Small intestine (tissue), 7 donors: ENCODE measurements at regions not wholly inside any gene's neighbourhood (a gene's known extent, or its start where the extent isn't known, plus 50 kb on each side); places are given as distances from the start of the nearest gene placed in this dataset.

Source experiments
- DNase-seq, 2 donors: peaks; one replicate each; pipeline versions ENCODE4 v3.0.0 to v3.0.0-alpha.2; 2013
- FAIRE-seq: peaks from 2 replicates; lab custom pipeline; 2012; peaks lifted over from hg19 to GRCh38; lab: Jason Lieb, UNC
- H3K27ac ChIP-seq, 3 donors: one replicate each; pipeline ENCODE4 v1.5.1; 2013; ENCODE audit warnings: low read length in 2 of 3, mild to moderate bottlenecking in 2 of 3, control low read depth in 1 of 3, inconsistent platforms in 1 of 3, low read depth in 1 of 3, moderate library complexity in 1 of 3
- H3K27me3 ChIP-seq, 3 donors: one replicate each; pipeline ENCODE4 v1.6.1; 2013; ENCODE audit warnings: low read length in 3 of 3, inconsistent platforms in 1 of 3; ENCODE audit not compliant: control insufficient read depth in 3 of 3, insufficient read depth in 3 of 3
- H3K36me3 ChIP-seq, 3 donors: one replicate each; pipeline ENCODE4 v1.6.1; 2013; ENCODE audit warnings: low read length in 3 of 3, inconsistent platforms in 1 of 3, low read depth in 1 of 3, mild to moderate bottlenecking in 1 of 3, moderate library complexity in 1 of 3; ENCODE audit not compliant: control insufficient read depth in 3 of 3, insufficient read depth in 2 of 3
- H3K4me1 ChIP-seq, 3 donors: one replicate each; pipeline ENCODE4 v1.6.1; 2013; ENCODE audit warnings: low read length in 2 of 3, inconsistent platforms in 1 of 3, low read depth in 1 of 3, mild to moderate bottlenecking in 1 of 3, moderate library complexity in 1 of 3; ENCODE audit not compliant: control insufficient read depth in 3 of 3, insufficient read depth in 2 of 3
- H3K4me3 ChIP-seq, 3 donors: one replicate each; pipeline ENCODE4 v1.5.1; 2013; ENCODE audit warnings: low read length in 3 of 3, control low read depth in 1 of 3, inconsistent platforms in 1 of 3, low read depth in 1 of 3, mild to moderate bottlenecking in 1 of 3, moderate library complexity in 1 of 3
- H3K9me3 ChIP-seq, 2 donors: one replicate each; pipeline ENCODE4 v1.6.1; 2013; ENCODE audit warnings: low read depth in 1 of 2, low read length in 1 of 2; ENCODE audit not compliant: control insufficient read depth in 2 of 2, insufficient read depth in 1 of 2
- WGBS, 3 donors: extraction: QIAGEN DNeasy Blood & Tissue Kit; methylation state at CpG; one replicate each; pipeline ENCODE4 v1.1.7; 2013; 5-methylcytosine and 5-hydroxymethylcytosine counted together
- donor health status: healthy with polysubstance abuse.
- donor health status: control.
- donor health status: control.
- donor health status: Bipolar disorder and iron deficiency.
- donor health status: healthy.

DNA sequence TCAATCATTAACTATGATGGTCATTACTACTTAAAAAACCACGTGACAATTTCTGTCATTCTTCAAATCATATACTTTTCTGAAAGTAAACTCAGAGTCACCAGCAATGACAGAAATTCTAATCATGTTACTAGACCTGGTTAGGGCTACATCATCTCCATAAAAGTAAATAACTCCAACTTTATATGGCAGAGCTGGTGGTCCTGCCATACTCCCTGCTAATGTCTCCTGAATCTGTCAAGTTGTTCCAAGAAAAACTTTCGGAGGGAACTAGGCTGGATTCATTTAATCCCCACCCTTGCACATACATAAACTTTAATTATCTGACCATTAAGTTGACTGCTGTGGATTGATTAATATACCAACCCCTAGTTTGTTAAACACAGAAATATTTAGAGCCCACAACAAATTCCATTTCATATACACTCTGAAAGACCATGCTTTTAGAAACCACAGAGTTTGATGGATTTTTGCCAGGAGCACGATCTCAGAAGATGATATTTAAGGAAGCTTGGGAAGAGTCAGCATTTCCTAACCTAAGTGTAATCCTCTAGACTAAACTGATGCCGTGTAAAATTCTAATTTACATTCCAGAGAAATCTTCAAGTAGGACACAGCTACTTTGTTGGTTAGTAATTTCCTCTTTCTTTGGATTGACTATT lies 577.0 kb downstream of the FAT4 start:
- Histone ChIP-seq H3K27me3 (no peaks in the 10 kb centered on the region), H3K4me1 (no peaks in the 10 kb centered on the region), H3K4me3 (no peak overlapping the region), H3K27ac (no peak overlapping the region), H3K9me3 (no peaks in the 10 kb centered on the region), H3K36me3 (no peaks in the 10 kb centered on the region)
- WGBS, 3 donors = 46 to 51% (median 50%) methylated on average over 4 of the region's 4 CpGs
- DNase-seq (peak; percentile 0 to 25), FAIRE-seq (no peak)

DNA sequence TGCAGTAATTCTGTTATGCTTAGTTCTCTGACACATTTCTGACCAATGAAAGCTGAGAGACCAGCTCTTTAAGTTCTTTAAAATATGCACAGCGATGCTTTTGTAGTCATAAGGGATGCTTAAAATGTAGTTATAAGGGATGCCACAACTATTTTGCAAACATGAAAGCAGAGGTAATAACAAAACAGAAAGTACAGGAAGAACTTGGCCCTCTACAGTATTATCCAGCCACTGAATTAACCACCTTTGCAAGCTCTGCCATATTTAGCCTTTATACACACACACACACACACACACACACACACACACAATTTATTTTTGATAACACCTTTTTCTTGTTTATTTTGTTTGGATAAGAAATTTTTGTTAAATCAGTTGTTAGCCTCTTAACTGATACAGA lies 590.0 kb downstream of the FAT4 start:
- FAIRE-seq (no peak), DNase-seq (no peak)
- H3K27ac ChIP-seq = no peak overlapping the region
- no peaks in the 10 kb centered on the region for H3K9me3 ChIP-seq
- WGBS, 3 donors = 71 to 81% (median 77%) methylated on average over 1 of the region's 1 CpG
- no peaks in the 10 kb centered on the region for H3K27me3 ChIP-seq
- no peaks in the 10 kb centered on the region for H3K36me3 ChIP-seq
- H3K4me3 ChIP-seq = no peak overlapping the region
- H3K4me1 ChIP-seq = no peaks in the 10 kb centered on the region

DNA sequence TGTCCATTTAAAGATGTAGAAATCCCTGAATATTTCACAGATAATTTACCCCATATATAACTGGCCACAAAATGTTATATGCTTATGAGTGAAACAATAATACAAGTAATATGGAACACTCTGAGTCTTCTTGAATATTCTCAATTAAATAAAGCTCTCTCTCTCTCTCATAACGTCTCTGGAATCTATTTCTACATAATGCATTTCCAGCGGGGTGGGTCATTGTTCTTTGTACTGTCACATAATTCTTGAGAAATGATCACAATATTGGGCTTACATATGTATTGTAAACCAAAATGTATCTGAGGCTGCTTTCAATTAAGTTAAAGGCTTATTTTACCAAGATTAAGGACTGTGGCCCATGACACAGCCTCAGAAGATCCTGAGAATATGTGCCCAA lies 596.3 kb downstream of the FAT4 start:
- H3K9me3 ChIP-seq = no peaks in the 10 kb centered on the region
- no peaks in the 10 kb centered on the region for H3K4me1 ChIP-seq
- H3K36me3 ChIP-seq = no peaks in the 10 kb centered on the region
- WGBS, 3 donors = 76 to 86% (median 85%) methylated on average over 2 of the region's 2 CpGs
- H3K27ac ChIP-seq = no peak overlapping the region
- H3K27me3 ChIP-seq = no peaks in the 10 kb centered on the region
- DNase-seq (no peak), FAIRE-seq (no peak)
- no peak overlapping the region for H3K4me3 ChIP-seq

DNA sequence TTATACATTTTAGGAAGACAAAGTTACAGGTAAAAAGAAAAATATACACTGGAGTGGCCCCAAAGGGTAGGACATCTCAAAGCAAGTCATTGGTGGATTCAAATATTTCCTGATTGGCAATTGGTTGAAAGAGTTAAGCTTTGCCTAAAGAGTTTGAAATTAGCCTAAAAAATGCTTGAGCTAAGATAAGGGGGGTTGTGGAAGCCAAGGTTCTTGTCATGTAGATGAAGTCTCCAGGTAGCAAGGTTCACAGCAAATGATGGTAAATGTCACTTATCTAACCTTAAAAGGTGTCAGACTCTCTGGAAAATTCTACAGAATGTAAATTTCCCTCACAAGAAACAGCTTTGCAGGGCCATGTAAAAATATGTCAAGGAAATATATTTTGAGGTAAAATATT lies 596.7 kb downstream of the FAT4 start:
- no peaks in the 10 kb centered on the region for H3K4me1 ChIP-seq
- H3K9me3 ChIP-seq = no peaks in the 10 kb centered on the region
- FAIRE-seq (no peak), DNase-seq (no peak)
- H3K36me3 ChIP-seq = no peaks in the 10 kb centered on the region
- no peak overlapping the region for H3K27ac ChIP-seq
- H3K27me3 ChIP-seq = no peaks in the 10 kb centered on the region
- H3K4me3 ChIP-seq = no peak overlapping the region

DNA sequence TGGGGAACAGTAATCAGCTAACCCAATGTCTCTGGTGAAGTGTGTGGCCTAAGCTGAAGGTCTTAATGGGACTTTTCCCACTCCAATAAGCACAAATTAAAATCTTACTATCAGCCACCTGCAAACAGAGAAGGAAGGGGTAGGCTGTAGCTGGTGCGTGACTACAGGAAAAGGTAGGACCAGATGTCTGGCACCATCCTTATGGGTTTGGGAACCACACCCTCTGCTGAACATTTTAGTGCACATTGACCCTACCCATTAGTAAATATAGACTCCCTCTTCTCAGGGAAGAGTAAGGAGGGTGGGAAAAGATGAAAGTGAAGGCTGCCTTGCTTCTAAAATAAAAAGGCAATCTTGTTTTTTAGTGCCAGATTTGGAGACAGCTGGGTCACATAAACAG lies 602.8 kb downstream of the FAT4 start:
- Histone ChIP-seq H3K4me3 (no peak overlapping the region), H3K27ac (no peak overlapping the region), H3K27me3 (no peaks in the 10 kb centered on the region), H3K4me1 (no peaks in the 10 kb centered on the region), H3K9me3 (no peaks in the 10 kb centered on the region), H3K36me3 (no peaks in the 10 kb centered on the region)
- 56 to 81% (median 67%) methylated on average over 1 of the region's 1 CpG for WGBS, 3 donors
- DNase-seq (no peak), FAIRE-seq (no peak)

DNA sequence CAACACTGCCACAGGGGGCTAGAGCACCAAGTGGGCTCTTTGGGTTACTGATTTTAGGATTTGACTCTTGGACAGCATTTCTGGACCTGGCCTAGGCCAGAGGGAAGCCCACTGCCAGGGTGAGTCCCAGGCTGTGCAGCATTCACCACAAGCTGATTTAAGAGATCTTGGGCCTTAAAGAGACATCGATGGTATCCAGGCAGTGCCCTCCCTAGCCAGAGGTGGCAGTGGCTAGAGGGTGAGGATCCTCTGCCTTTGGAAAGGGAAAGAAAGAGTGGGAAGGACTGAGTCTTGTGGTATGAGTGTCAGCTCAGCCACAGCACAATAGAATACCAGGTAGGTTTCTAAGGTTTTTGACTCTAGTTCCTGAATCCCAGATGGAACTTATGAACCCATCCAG lies 613.9 kb downstream of the FAT4 start:
- no peak for FAIRE-seq
- Histone ChIP-seq H3K4me3 (no peak overlapping the region), H3K9me3 (peaks cover 0 to 5% of the 10 kb centered on the region in 2 donors), H3K27me3 (no peaks in the 10 kb centered on the region), H3K4me1 (no peaks in the 10 kb centered on the region), H3K36me3 (no peaks in the 10 kb centered on the region), H3K27ac (no peak overlapping the region)
- 88 to 96% (median 96%) methylated on average over 1 of the region's 1 CpG for WGBS, 3 donors
- DNase-seq = no peak

DNA sequence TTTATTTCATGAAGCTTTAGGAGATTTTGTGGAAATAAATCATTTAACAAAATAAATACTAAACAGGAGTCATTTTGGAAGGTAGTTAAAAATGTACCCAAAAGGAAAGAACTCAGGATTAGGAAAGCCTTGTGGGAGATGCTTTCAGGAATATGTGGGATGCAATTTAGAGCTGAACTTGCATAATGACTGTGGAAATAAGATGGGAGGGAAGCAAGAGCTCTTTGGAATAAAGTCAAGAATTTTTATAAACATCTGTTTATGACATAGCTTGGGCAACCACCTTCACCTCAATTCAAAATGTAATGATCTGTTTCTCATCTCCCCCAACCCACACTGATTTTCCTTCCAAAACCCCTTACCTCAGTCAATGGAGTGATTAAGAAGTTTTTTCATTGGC lies 623.8 kb downstream of the FAT4 start:
- H3K36me3 ChIP-seq = no peaks in the 10 kb centered on the region
- FAIRE-seq = no peak
- no peak overlapping the region for H3K4me3 ChIP-seq

DNA sequence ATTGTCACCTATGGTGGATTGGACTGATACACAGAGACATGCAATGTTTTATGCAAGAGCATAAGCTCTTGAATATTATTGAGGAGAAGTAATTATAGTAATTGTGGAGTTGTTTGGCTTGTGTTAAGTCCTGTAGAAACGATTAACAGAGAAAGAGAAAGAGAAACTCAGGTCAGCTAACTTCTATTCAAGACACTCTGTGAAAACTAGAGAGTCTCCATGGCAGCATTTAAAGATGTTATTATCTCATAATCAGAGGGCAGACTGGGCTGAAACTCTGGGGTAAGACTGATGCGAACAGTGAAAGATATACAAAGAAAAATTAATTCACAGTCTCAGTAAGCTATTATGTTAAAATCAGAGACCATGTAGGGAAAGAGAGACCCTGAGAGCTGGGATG lies 625.7 kb downstream of the FAT4 start:
- no peak overlapping the region for H3K27ac ChIP-seq
- FAIRE-seq (no peak), DNase-seq (no peak)
- no peaks in the 10 kb centered on the region for H3K9me3 ChIP-seq
- H3K4me3 ChIP-seq = no peak overlapping the region
- 53 to 59% (median 54%) methylated on average over 2 of the region's 2 CpGs for WGBS, 3 donors
- no peaks in the 10 kb centered on the region for H3K4me1 ChIP-seq
- no peaks in the 10 kb centered on the region for H3K36me3 ChIP-seq
- no peaks in the 10 kb centered on the region for H3K27me3 ChIP-seq

More for the DNA sequence above, 623.8 kb downstream of the FAT4 start:
- Histone ChIP-seq H3K9me3 (peaks cover 0 to 3% of the 10 kb centered on the region in 2 donors), H3K4me1 (no peaks in the 10 kb centered on the region), H3K27ac (no peak overlapping the region), H3K27me3 (no peaks in the 10 kb centered on the region)
- no peak for DNase-seq

DNA sequence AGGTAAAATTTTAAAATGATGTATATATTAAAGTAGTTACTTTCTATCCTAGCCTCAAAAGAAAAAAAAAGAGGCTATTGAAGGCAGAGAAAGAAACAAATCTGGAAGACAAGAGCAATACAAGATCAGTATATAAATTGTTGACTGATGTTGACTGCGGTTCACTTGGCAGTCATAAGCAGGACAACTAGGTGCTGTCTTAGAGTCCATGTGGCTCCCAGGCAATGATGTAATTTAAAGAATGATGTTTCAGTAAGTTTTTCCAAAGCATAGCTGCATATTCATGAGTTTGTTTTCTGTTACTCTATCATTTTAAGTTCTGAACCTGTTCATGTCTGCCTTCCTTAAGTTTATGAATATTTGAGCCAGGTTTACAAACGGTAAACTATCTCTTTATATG lies 630.2 kb downstream of the FAT4 start:
- 82 to 91% (median 85%) methylated on average over 2 of the region's 2 CpGs for WGBS, 3 donors
- FAIRE-seq = no peak

More for the DNA sequence above, 630.2 kb downstream of the FAT4 start:
- H3K27ac ChIP-seq = no peak overlapping the region
- no peaks in the 10 kb centered on the region for H3K9me3 ChIP-seq
- no peaks in the 10 kb centered on the region for H3K27me3 ChIP-seq
- no peaks in the 10 kb centered on the region for H3K36me3 ChIP-seq
- H3K4me1 ChIP-seq = no peaks in the 10 kb centered on the region
- H3K4me3 ChIP-seq = no peak overlapping the region
- DNase-seq = no peak
